NCI-H146 treated with DMSO at 0.1 percent for 48 hours (cell line): ENCODE measurements at regions not wholly inside any gene's neighbourhood (a gene's known extent, or its start where the extent isn't known, plus 50 kb on each side); places are given as distances from the start of the nearest gene placed in this dataset.

Experiments
- DNase-seq: peaks from one replicate; lab custom pipeline; 2025; ENCODE audit not compliant: unreplicated experiment; lab: John Stamatoyannopoulos, UW

DNA sequence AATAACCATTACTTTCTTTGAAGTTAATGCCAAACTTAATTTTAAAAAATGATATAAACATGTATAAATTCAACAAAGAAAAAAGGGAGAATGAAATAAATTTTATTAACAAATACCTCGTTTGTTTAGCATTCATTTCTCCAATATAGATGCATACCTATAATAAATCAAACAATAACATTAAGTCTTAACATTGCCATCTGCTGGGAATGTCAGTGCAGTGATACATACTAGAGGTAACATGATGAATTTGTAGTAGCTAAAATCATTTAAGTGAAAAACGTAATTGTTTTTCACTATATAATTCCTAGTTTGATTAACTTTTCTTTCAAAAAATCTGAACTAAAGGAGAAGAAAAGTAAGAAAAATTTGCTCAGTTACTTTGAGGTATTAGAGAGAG is 340.2 kb upstream of the CBLB start:
- DNase-seq, result no peak

DNA sequence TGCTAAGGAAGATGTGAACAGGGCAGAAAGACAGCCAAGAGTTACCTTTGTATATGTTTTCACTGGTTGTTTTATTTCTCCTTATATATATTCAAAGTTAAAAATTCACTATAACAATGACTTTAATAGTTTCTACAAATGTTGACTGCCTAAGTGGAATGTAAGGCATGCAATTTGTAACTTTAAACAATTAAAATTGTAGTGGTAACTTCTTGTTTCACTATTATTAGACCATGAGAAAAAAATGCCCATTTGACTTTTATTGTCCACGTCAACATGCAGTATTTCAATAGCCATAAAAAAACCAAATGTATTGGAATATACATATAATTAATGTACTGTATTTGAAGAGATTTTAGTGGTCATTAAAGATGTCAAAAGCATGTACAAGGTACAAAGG is 340.7 kb upstream of the CBLB start:
- no peak for DNase-seq

- no peak for DNase-seq
These were observed 342.1 kb upstream of the CBLB start for GRCh38 chr3:106210923-106211322.

- no peak for DNase-seq
These were observed 343.9 kb upstream of the CBLB start for GRCh38 chr3:106212665-106213222.

DNA sequence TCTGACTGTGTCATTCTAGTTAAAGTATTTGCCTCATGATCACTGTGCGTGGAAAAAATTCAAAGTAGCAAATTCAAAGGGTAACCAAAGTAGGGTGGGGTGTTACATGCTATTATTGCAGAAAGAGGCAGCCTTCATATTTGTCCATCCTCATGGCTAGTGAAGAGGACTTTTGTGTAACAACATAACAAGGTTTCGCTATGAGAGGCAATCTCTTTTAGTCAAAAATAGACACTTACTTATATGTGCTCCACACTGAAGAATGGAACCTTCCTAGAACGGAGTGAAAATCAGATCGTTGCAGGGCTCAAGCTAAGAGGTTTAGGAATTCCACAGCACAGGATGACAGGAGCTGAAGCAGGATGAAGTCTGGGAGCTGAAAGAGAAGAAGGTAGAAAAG is 345.1 kb upstream of the CBLB start:
- DNase-seq, result no peak

DNA sequence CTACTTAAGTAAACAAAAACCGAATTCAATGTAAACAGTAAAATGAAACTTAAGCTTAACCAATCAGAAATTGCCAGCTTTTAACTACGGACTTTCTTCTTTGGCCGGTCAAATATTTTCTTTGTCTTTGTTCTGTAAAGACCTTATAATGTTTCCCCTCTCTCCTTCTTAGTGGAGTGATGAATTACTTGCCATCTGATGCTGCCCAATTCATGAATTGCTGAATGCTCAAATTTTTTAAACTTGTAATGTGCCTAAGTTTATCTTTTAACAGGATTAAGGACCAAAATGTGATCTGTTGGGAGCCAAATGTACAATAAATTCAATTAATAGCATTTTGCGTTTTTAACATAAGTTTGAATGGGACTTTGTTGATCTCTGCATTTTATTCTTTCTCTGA is 345.8 kb upstream of the CBLB start:
- DNase-seq, result no peak

DNA sequence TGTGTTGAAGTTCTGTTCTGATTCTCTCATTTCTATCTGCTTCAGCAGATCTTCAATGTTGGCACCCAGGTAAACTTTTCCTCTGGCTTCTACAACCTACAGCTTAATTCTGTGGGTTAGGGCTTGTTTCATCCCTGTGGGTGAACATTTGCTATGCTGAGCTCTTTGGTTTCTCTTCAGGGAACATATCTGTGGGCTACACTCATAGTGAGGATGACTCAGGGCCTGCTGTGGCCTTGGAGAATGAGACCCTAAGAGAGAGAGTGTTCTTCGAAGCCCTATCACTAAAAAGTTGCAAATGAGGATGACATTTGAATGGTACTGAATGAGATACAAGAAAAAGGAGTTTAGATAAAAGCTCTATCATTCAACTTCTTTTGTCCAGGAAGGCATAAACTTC is 346.2 kb upstream of the CBLB start:
- DNase-seq, result no peak

- DNase-seq, result no peak
These were observed 348.9 kb upstream of the CBLB start for GRCh38 chr3:106217745-106218144.

GRCh38 chr3:106227068-106227467 is 358.3 kb upstream of the CBLB start:
- no peak for DNase-seq

GRCh38 chr3:106228271-106228670 is 359.5 kb upstream of the CBLB start:
- DNase-seq, result no peak

DNA sequence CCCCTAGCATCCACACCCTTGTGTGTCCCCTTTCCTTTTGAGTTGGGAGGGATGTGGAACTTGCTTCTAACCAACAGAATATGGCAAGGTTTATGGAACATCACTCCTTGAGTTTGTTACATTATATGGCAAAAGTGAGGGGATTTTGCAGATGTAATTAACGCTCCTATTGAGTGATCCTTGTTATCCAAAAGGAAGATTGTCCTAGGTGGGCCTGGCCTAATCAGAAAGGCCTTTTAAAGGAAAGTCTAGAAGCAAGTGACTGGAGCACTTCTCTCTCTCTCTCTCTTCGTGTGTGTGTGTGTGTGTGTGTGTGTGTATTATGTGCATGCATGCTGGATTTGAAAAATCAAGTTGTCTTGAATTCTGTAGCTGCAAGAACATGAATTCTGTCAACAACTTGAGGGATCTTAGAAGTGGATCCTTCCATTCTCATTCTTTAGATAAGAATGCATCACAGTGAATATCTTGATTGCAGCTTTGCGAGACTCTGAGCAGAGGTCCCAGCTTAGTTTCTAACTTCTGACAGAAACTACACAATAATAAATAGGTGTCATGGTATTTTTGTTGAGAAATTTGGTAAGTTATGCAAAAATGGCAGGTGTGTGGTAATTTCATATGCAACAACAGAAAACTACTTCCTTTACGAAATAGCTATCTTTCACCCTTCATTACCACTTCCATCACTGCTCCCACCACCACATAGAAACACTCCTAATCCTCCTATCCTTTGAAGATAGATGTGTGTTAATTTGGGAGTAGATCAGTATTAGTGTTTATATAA is 360.9 kb upstream of the CBLB start:
- no peak for DNase-seq

- DNase-seq, result no peak
These were observed 362.3 kb upstream of the CBLB start for GRCh38 chr3:106231086-106231485.

GRCh38 chr3:106232956-106233355 is 364.1 kb upstream of the CBLB start:
- no peak for DNase-seq

- DNase-seq, result no peak
These were observed 370.4 kb upstream of the CBLB start for GRCh38 chr3:106239195-106239697.

GRCh38 chr3:106241593-106241992 is 372.8 kb upstream of the CBLB start:
- DNase-seq, result no peak

- no peak for DNase-seq
These were observed 374.0 kb upstream of the CBLB start for GRCh38 chr3:106242781-106243180.

DNA sequence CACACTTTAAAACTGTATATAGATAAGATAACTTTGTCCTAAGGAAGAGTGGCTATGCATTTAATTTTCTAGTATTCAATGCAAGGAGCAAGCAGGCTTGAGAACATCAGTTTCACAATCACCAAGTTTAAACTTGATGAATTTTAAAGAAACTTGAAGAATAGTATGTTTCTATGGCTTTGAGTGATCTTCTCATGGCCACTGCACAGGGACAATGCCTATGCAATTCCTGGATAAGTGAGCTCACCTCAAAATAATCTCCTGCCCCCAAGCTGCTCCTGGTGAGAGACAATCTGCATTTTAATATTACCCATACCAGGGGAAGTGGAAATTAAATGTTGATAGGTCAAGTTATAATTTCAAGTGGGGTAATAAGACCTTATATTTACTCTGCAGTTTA is 376.6 kb upstream of the CBLB start:
- no peak for DNase-seq

- DNase-seq, result no peak
These were observed 379.3 kb upstream of the CBLB start for GRCh38 chr3:106247902-106248684.

DNA sequence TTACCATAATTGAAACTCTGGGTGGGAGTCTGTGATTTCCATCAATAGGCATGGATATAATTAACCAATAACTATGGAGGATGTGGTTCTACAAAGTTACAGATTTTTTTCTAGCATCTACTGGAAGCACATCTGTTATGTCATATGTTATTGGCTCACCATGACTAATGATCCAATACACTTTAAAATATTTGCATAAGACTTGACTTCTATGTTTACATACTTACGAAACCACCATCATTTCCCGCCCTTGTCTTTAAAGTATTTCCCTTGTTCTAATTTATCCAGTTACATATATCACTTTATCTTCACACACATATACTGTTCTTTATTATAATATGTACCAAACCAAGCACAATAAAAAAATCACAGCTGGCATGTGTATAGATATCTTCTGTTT is 380.3 kb upstream of the CBLB start:
- DNase-seq, result no peak

DNA sequence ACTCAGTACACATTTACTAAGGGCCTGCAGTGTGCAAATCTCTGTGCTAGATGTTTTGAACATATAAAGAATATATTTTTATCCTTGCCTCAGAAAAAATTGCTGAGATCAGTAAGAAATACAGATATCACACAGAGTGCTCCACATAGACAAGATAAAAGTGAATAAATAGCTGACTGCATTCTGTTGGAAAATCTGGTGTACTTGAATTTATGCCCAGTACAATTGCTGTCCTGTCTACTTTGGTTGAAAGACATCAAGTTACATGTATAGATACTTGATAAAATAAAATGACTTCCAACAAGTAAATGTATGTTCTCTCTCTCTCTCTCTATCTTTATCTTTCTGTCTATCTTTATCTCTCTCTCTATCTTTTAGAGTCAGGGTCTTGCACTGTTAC is 381.2 kb upstream of the CBLB start:
- no peak for DNase-seq

- DNase-seq, result no peak
These were observed 382.5 kb upstream of the CBLB start for GRCh38 chr3:106251160-106251892.
